ENCODE measurements at regions not wholly inside any gene's neighbourhood (a gene's known extent, or its start where the extent isn't known, plus 50 kb on each side); places are given as distances from the start of the nearest gene placed in this dataset.
"Not testable (repeated sequence)": the region's sequence is repeated elsewhere in the genome, so short reads cannot be mapped to it uniquely, and the experiment has no call there.

- TF ChIP-seq POLR2AphosphoS5 (IDR thresholded peaks at IDR 0.05; ENCODE audit: borderline replicate concordance, low read depth, low read length) (no peak), EZH2 (IDR thresholded peaks at IDR 0.05) (no peak), FOXP2 (optimal IDR thresholded peaks at IDR 0.05; ENCODE audit: control extremely low read depth, extremely low read length, insufficient read depth) (no peak)
- H3K36me3 ChIP-seq (ENCODE audit: insufficient read depth, low read length): no peaks in the 10 kb centered on the region
- no peak overlapping the region for H3K4me3 ChIP-seq
- no peak overlapping the region for H3K9ac ChIP-seq (ENCODE audit: insufficient read length)
- no peaks in the 10 kb centered on the region for H3K9me3 ChIP-seq (ENCODE audit: low read depth, low read length)
- no peak overlapping the region for H3K27ac ChIP-seq
- DNase-seq (ENCODE audit: low read depth, low spot score): no peak
Measured at GRCh38 chr14:105616802-105617192, 90.4 kb downstream of the TMEM121 start.

- TF ChIP-seq FOXP2 (optimal IDR thresholded peaks at IDR 0.05; ENCODE audit: control extremely low read depth, extremely low read length, insufficient read depth) (no peak), POLR2AphosphoS5 (IDR thresholded peaks at IDR 0.05; ENCODE audit: borderline replicate concordance, low read depth, low read length) (no peak), EZH2 (IDR thresholded peaks at IDR 0.05) (no peak)
- Histone ChIP-seq H3K4me3 (no peak overlapping the region), H3K36me3 (ENCODE audit: insufficient read depth, low read length) (no peaks in the 10 kb centered on the region), H3K9ac (ENCODE audit: insufficient read length) (no peak overlapping the region), H3K27ac (no peak overlapping the region), H3K9me3 (ENCODE audit: low read depth, low read length) (no peaks in the 10 kb centered on the region)
- no peak for DNase-seq (ENCODE audit: low read depth, low spot score)
Measured at GRCh38 chr14:105617201-105617777, 90.9 kb downstream of the TMEM121 start.

- H3K9me3 ChIP-seq (ENCODE audit: low read depth, low read length); H3K36me3 ChIP-seq (ENCODE audit: insufficient read depth, low read length); H3K27ac ChIP-seq; H3K4me3 ChIP-seq; DNase-seq (ENCODE audit: low read depth, low spot score); H3K9ac ChIP-seq (ENCODE audit: insufficient read length): not testable (repeated sequence)
Measured at GRCh38 chr14:105617805-105618204, 91.4 kb downstream of the TMEM121 start.

DNA sequence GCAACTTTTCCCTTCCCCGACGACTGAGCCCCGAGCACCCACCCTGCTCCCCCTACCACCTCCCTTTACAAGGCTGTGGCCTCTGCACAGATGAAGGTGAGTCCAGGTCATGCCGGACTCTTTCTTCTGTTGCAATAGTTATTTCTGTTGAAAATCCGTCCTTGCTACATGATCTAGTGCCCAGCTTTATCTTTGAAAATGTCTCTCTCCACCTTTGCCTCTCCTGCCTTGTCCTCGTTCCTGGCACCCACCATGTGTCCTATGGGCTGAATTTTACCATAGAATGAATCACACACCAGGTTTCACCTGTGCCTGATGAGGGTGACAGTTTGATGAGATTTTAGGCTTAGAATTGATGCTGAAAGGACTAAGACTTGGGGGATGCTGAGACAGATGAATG, 92.9 kb downstream of the TMEM121 start:
- not testable (repeated sequence) for H3K9ac ChIP-seq (ENCODE audit: insufficient read length); H3K27ac ChIP-seq; DNase-seq (ENCODE audit: low read depth, low spot score); H3K9me3 ChIP-seq (ENCODE audit: low read depth, low read length); H3K4me3 ChIP-seq; H3K36me3 ChIP-seq (ENCODE audit: insufficient read depth, low read length)

DNA sequence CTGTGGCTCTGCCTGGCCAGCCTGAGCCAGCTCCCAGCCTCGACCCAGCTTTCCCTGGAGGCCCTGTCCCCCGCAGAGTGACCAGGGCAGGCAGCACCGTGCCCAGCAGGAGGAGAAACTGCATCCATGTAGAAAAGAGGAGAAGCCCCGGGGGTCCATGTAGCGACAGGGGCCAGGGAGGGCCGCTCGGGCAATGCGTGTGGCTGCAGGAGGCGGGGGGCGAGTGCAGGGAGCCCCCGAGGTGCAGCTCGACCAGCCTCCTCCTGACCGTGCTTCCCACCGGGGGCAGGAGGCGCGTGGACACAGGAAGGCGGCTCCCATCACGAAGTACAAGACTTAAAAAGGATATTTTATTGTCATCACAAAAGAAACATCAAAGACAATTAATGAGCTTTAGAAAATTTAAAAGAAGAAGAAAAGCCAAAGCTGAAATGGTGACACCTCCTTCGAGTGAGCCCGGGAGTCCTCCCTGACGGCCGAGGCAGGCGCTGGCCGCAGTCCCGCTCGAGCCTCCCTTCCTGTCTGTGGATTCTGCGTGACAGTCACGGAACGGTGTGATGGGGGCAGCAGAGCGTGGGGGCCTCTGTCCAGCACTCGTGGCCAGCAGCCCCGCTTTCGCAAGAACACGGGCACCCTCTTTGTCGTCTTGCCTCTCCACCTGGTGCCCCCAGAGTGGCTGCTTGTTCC, 93.9 kb downstream of the TMEM121 start:
- not testable (repeated sequence) for DNase-seq (ENCODE audit: low read depth, low spot score); H3K4me3 ChIP-seq; H3K9ac ChIP-seq (ENCODE audit: insufficient read length); H3K27ac ChIP-seq; H3K36me3 ChIP-seq (ENCODE audit: insufficient read depth, low read length); H3K9me3 ChIP-seq (ENCODE audit: low read depth, low read length)

GRCh38 chr14:105620865-105621471, 94.6 kb downstream of the TMEM121 start:
- H3K9me3 ChIP-seq (ENCODE audit: low read depth, low read length); H3K9ac ChIP-seq (ENCODE audit: insufficient read length): not testable (repeated sequence)

DNA sequence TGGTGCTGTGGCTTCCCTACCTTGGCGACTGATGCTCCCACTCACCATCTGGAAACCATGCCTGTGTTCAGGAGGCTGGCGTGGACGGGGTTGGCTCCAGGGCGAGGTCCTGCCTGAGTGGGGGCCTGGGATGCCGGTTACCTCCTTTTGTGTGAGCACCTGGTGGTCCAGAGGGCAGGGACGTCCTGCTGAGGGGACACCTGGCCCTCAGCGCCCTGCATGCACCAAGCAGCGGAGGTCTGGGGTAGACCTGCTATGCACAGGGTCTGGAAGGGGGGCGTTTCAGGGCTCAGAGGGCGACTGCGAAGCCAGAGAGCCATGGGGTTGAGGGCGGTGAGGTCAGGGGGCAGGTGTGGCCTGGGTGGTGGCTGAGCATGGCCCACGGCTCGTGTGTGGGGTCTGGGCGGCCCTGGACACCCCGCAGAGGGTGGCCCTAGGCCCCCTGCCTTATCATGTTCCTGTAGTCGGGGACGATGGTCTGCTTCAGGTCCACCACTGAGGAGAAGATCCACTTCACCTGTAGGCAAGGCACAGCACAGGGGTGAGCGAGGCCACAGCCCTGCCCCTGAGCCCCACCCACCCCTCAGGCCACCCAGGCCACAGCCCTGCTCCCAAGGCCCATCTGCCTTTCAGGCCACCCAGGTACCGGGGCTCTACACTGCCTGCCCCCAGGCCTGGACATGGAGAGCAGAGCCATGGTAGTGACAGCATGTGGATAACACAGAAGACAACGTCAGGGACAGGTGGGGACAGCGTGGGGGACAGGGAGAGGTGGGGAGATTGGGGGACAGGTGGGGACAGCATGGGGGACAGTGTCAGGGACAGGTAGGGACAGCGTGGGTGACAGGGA, 95.3 kb downstream of the TMEM121 start:
- H3K4me3 ChIP-seq, H3K27ac ChIP-seq: not testable (repeated sequence)

More at GRCh38 chr14:105620865-105621471, 94.6 kb downstream of the TMEM121 start:
- not testable (repeated sequence) for H3K27ac ChIP-seq; H3K4me3 ChIP-seq; DNase-seq (ENCODE audit: low read depth, low spot score); H3K36me3 ChIP-seq (ENCODE audit: insufficient read depth, low read length)

DNA sequence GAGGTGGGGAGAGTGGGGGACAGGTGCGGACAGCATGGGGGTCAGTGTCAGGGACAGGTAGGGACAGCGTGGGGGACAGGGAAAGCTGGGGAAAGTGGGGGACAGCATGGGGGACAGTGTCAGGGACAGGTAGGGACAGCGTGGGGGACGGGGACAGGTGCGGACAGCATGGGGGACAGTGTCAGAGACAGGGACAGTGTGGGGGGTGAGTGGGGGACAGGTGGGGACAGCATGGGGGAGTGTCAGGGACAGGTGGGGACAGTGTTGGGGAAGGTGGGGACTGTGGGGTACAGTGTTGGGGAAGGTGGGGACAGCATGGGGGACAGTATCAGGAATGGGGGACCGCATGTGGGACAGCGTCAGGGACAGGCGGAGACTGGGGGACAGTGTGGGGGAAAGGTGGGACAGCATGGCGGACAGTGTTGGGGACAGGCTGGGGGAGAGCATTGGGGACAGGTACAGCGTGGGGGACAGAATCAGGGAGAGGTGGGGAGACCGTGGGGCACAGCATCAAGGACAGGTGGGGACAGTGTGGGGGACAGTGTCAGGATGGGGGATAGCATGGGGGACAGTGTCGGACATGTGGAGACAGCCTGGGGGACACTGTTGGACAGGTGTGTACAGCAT, 96.1 kb downstream of the TMEM121 start:
- Histone ChIP-seq H3K27ac (no peak overlapping the region), H3K9ac (ENCODE audit: insufficient read length) (no peak overlapping the region), H3K9me3 (ENCODE audit: low read depth, low read length) (no peaks in the 10 kb centered on the region), H3K4me3 (no peak overlapping the region), H3K36me3 (ENCODE audit: insufficient read depth, low read length) (no peaks in the 10 kb centered on the region)
- DNase-seq (ENCODE audit: low read depth, low spot score): no peak
- TF ChIP-seq POLR2AphosphoS5 (IDR thresholded peaks at IDR 0.05; ENCODE audit: borderline replicate concordance, low read depth, low read length): no peak
- no peak for TF ChIP-seq FOXP2 (optimal IDR thresholded peaks at IDR 0.05; ENCODE audit: control extremely low read depth, extremely low read length, insufficient read depth)

More for the DNA sequence above, 95.3 kb downstream of the TMEM121 start:
- not testable (repeated sequence) for H3K9me3 ChIP-seq (ENCODE audit: low read depth, low read length); H3K9ac ChIP-seq (ENCODE audit: insufficient read length); DNase-seq (ENCODE audit: low read depth, low spot score); H3K36me3 ChIP-seq (ENCODE audit: insufficient read depth, low read length)

DNA sequence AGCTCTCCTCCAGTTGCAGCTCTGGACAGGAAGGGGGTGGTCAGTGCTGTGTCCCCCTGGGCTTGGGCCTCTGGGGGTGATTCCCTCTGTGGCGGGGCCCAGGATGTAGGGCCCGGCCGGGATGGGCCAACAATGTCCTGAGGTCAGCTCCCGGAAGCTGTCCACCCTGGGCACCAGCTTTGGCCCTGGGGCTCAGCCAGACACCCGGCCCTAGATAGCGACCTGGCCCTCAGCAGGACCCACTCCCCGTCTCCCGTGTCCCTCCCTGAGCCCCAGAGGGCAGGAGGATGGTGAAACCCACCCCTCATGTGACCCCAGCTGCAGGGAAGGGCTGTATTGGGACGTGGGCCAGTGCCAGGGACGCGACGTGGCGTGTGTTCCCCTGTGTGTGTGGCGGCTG, 96.8 kb downstream of the TMEM121 start:
- not testable (repeated sequence) for H3K4me3 ChIP-seq; H3K9ac ChIP-seq (ENCODE audit: insufficient read length); DNase-seq (ENCODE audit: low read depth, low spot score); H3K36me3 ChIP-seq (ENCODE audit: insufficient read depth, low read length); H3K9me3 ChIP-seq (ENCODE audit: low read depth, low read length); H3K27ac ChIP-seq

DNA sequence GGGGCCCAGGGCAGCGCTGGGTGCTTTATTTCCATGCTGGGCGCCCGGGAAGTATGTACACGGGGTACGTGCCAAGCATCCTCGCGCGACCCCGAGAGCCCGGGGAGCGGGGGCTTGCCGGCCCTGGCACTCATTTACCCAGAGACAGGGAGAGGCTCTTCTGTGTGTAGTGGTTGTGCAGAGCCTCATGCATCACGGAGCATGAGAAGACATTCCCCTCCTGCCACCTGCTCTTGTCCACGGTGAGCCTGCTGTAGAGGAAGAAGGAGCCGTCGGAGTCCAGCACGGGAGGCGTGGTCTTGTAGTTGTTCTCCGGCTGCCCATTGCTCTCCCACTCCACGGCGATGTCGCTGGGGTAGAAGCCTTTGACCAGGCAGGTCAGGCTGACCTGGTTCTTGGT, 98.0 kb downstream of the TMEM121 start:
- not testable (repeated sequence) for H3K4me3 ChIP-seq; H3K36me3 ChIP-seq (ENCODE audit: insufficient read depth, low read length); H3K9ac ChIP-seq (ENCODE audit: insufficient read length); DNase-seq (ENCODE audit: low read depth, low spot score); H3K9me3 ChIP-seq (ENCODE audit: low read depth, low read length); H3K27ac ChIP-seq

DNA sequence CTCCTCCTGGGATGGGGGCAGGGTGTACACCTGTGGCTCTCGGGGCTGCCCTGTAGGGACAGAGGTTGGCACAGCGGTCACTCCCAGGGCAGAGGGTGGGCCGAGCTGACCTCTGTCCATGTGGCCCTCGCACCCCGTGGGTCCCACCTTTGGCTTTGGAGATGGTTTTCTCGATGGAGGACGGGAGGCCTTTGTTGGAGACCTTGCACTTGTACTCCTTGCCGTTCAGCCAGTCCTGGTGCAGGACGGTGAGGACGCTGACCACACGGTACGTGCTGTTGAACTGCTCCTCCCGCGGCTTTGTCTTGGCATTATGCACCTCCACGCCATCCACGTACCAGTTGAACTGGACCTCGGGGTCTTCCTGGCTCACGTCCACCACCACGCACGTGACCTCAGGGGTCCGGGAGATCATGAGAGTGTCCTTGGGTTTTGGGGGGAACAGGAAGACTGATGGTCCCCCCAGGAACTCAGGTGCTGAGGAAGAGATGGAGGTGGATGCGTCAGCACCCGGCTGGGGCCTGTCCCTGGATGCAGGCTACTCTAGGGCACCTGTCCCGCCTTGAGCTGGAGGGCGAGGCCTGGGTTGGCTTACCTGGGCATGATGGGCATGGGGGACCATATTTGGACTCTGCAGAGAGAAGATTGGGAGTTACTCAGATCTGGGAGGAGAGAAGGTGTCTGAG, 98.5 kb downstream of the TMEM121 start:
- H3K9ac ChIP-seq (ENCODE audit: insufficient read length); H3K36me3 ChIP-seq (ENCODE audit: insufficient read depth, low read length); H3K4me3 ChIP-seq; H3K27ac ChIP-seq; DNase-seq (ENCODE audit: low read depth, low spot score); H3K9me3 ChIP-seq (ENCODE audit: low read depth, low read length): not testable (repeated sequence)

- not testable (repeated sequence) for H3K9ac ChIP-seq (ENCODE audit: insufficient read length); DNase-seq (ENCODE audit: low read depth, low spot score); H3K9me3 ChIP-seq (ENCODE audit: low read depth, low read length); H3K36me3 ChIP-seq (ENCODE audit: insufficient read depth, low read length); H3K4me3 ChIP-seq; H3K27ac ChIP-seq
Measured at GRCh38 chr14:105625448-105625847, 99.1 kb downstream of the TMEM121 start.

Measured in SK-N-MC (cell line).